ENCODE measurements at regions not wholly inside any gene's neighbourhood (a gene's known extent, or its start where the extent isn't known, plus 50 kb on each side); places are given as distances from the start of the nearest gene placed in this dataset.

DNA sequence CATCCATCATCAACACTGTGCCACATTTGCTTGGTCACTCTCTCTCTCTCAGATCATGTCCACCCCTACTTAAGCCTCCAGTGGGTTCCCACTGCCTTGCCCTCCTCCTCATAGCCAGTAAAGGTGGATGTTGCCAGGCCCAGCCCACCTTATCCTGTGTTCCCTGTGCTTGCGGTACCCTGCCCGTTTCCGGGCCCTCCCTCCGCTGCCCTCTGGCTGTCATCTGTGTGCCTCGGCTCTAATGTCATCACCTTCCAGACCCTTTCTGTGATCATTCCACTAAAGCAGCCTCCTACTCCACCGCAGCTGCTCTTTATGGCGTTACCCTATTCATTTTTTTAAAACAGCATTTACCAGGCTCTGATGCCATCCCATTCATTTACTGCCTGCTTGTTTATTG is 305.7 kb upstream of the SKOR2 start:
- TF ChIP-seq SNAI2 (CRISPR knock-in tag; IDR thresholded peaks at IDR 0.05) = no peak
- no peak for TF ChIP-seq ZNF565 (CRISPR knock-in tag; conservative IDR thresholded peaks at IDR 0.05; ENCODE audit: low read depth)
- no peak for TF ChIP-seq ZFP3 (CRISPR knock-in tag; IDR thresholded peaks at IDR 0.05)
- no peak for TF ChIP-seq PPARA (CRISPR knock-in tag; IDR thresholded peaks at IDR 0.05; ENCODE audit: borderline replicate concordance)
